Right lobe of liver (tissue), 4 donors: ENCODE measurements at regions not wholly inside any gene's neighbourhood (a gene's known extent, or its start where the extent isn't known, plus 50 kb on each side); places are given as distances from the start of the nearest gene placed in this dataset.

Experiments
- POLR2A ChIP-seq: fragments of 450-650 bp; IDR thresholded peaks from one replicate; pipeline ENCODE4 v1.6.1; 2017; ENCODE audit warnings: antibody characterized with exemption, mild to moderate bottlenecking
- TF ChIP-seq, protein P1 (sequence below), 4 donors: fragments of 200-600 bp in 3 of 4; fragments of 450-650 bp in 1 of 4; IDR thresholded peaks; one replicate each; pipeline versions ENCODE4 v1.5.1 to v1.8.0; 2016 to 2022; ENCODE audit warnings: antibody characterized with exemption in 4 of 4, mild to moderate bottlenecking in 2 of 4
- donor health status: DM: no; HTN: no; CAD: no.
- donor health status: DM: no; HTN: no; CAD: no.
- donor health status: DM: no; HTN: yes; CAD: no.

GRCh38 chr5:2269656-2270055 lies 386.9 kb upstream of the IRX4 start:
- TF ChIP-seq, protein P1, sequence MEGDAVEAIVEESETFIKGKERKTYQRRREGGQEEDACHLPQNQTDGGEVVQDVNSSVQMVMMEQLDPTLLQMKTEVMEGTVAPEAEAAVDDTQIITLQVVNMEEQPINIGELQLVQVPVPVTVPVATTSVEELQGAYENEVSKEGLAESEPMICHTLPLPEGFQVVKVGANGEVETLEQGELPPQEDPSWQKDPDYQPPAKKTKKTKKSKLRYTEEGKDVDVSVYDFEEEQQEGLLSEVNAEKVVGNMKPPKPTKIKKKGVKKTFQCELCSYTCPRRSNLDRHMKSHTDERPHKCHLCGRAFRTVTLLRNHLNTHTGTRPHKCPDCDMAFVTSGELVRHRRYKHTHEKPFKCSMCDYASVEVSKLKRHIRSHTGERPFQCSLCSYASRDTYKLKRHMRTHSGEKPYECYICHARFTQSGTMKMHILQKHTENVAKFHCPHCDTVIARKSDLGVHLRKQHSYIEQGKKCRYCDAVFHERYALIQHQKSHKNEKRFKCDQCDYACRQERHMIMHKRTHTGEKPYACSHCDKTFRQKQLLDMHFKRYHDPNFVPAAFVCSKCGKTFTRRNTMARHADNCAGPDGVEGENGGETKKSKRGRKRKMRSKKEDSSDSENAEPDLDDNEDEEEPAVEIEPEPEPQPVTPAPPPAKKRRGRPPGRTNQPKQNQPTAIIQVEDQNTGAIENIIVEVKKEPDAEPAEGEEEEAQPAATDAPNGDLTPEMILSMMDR (IDR thresholded peaks at IDR 0.05) = no peak
- TF ChIP-seq POLR2A = no peak
